ENCODE measurements at regions not wholly inside any gene's neighbourhood (a gene's known extent, or its start where the extent isn't known, plus 50 kb on each side); places are given as distances from the start of the nearest gene placed in this dataset.

DNA sequence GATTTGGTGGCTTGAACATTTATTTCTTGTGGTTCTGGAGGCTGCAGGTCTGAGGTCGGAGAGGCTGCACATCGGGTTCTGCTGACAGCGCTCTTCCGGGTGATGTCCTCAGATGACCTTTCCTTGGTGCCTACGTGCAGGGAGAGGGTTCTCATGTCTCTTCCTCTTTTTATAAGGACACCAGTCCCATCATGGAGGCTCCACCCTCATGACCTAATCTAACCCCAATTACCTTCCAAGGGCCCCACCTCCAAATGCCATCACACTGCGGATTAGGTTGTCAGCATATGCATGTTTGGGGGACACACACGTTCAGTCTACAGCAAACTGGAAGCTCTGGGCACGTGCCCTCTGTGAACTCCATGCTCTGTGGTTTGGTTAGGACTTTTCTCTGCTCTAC is 338.6 kb downstream of the FGF9 start:
- H3K4me2 ChIP-seq (ENCODE audit: low read depth, low read length): no peak overlapping the region
- no peak overlapping the region for H3K4me3 ChIP-seq (ENCODE audit: insufficient read depth, low read depth, low read length)
- H3K23ac ChIP-seq (ENCODE audit: low read depth, low read length): no peak overlapping the region
- H3K4ac ChIP-seq (ENCODE audit: low read depth, low read length): no peak overlapping the region
- H2BK20ac ChIP-seq (ENCODE audit: low read depth, low read length): no peak overlapping the region
- no peaks in the 10 kb centered on the region for H3K36me3 ChIP-seq (ENCODE audit: control insufficient read depth, insufficient read depth, low read length)
- no peak overlapping the region for H4K91ac ChIP-seq (ENCODE audit: insufficient read depth, low read depth, low read length)
- BruUV-seq (replicated peaks): no TSS peak
- ATAC-seq (ENCODE audit: low read depth): no peak
- no peak overlapping the region for H2BK120ac ChIP-seq (ENCODE audit: low read depth, low read length)
- intact Hi-C loops (cut with micrococcal nuclease): no loop called here
- H3K18ac ChIP-seq (ENCODE audit: low read depth, low read length): no peak overlapping the region
- TF ChIP-seq POLR2A (IDR thresholded peaks at IDR 0.05; ENCODE audit: low read depth, low read length) (no peak), BHLHE40 (IDR thresholded peaks at IDR 0.05; ENCODE audit: low read depth, low read length) (no peak), RAD21 (IDR thresholded peaks at IDR 0.05; ENCODE audit: low read length) (no peak), NFE2L2 (IDR thresholded peaks at IDR 0.05; ENCODE audit: low read depth, low read length) (no peak), MAZ (IDR thresholded peaks at IDR 0.05; ENCODE audit: borderline replicate concordance, low read depth, low read length) (no peak), MAFK (IDR thresholded peaks at IDR 0.05; ENCODE audit: low read depth, low read length) (no peak), RCOR1 (IDR thresholded peaks at IDR 0.05; ENCODE audit: insufficient replicate concordance, low read length) (no peak), RFX5 (IDR thresholded peaks at IDR 0.05; ENCODE audit: low read depth, low read length) (no peak), CEBPB (IDR thresholded peaks at IDR 0.05; ENCODE audit: low read depth, low read length) (no peak), FOS (IDR thresholded peaks at IDR 0.05; ENCODE audit: low read depth, low read length) (no peak), MXI1 (IDR thresholded peaks at IDR 0.05; ENCODE audit: borderline replicate concordance, low read depth, low read length) (no peak), SMC3 (IDR thresholded peaks at IDR 0.05; ENCODE audit: low read depth, low read length) (no peak)
- TF ChIP-seq, protein P1, sequence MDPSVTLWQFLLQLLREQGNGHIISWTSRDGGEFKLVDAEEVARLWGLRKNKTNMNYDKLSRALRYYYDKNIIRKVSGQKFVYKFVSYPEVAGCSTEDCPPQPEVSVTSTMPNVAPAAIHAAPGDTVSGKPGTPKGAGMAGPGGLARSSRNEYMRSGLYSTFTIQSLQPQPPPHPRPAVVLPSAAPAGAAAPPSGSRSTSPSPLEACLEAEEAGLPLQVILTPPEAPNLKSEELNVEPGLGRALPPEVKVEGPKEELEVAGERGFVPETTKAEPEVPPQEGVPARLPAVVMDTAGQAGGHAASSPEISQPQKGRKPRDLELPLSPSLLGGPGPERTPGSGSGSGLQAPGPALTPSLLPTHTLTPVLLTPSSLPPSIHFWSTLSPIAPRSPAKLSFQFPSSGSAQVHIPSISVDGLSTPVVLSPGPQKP (IDR thresholded peaks at IDR 0.05; ENCODE audit: borderline replicate concordance, low read depth, low read length): no peak
- TF ChIP-seq, protein P2, sequence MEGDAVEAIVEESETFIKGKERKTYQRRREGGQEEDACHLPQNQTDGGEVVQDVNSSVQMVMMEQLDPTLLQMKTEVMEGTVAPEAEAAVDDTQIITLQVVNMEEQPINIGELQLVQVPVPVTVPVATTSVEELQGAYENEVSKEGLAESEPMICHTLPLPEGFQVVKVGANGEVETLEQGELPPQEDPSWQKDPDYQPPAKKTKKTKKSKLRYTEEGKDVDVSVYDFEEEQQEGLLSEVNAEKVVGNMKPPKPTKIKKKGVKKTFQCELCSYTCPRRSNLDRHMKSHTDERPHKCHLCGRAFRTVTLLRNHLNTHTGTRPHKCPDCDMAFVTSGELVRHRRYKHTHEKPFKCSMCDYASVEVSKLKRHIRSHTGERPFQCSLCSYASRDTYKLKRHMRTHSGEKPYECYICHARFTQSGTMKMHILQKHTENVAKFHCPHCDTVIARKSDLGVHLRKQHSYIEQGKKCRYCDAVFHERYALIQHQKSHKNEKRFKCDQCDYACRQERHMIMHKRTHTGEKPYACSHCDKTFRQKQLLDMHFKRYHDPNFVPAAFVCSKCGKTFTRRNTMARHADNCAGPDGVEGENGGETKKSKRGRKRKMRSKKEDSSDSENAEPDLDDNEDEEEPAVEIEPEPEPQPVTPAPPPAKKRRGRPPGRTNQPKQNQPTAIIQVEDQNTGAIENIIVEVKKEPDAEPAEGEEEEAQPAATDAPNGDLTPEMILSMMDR (conservative IDR thresholded peaks at IDR 0.05; ENCODE audit: low read depth, low read length): no peak
- TF ChIP-seq, protein P3, sequence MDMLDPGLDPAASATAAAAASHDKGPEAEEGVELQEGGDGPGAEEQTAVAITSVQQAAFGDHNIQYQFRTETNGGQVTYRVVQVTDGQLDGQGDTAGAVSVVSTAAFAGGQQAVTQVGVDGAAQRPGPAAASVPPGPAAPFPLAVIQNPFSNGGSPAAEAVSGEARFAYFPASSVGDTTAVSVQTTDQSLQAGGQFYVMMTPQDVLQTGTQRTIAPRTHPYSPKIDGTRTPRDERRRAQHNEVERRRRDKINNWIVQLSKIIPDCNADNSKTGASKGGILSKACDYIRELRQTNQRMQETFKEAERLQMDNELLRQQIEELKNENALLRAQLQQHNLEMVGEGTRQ (IDR thresholded peaks at IDR 0.05; ENCODE audit: low read depth, low read length): no peak
- H3K56ac ChIP-seq (ENCODE audit: extremely low read depth, insufficient read depth, low read length): no peak overlapping the region
- H4K5ac ChIP-seq (ENCODE audit: low read depth, low read length): no peak overlapping the region
- H4K8ac ChIP-seq (ENCODE audit: low read depth in 2 of 2, low read length in 2 of 2): no peak overlapping the region
- ChIA-PET POLR2A (ENCODE audit: unreplicated experiment) (interaction anchor here (0.6 kb wide), 1 partner anchor 304 kb away, joined by 4 read pairs; no protein-coding TSS in a partner anchor), CTCF (no interaction called here)
- H2AFZ ChIP-seq (replicated peaks; ENCODE audit: low read length, poor library complexity): no peak overlapping the region
- in situ Hi-C loops (cut with MboI; ENCODE audit: low sequenced_read_pairs): no loop called here
- DNase-seq: no peak
- no peaks in the 10 kb centered on the region for H3K27me3 ChIP-seq (ENCODE audit: control insufficient read depth, insufficient read depth, low read length)
- no peaks in the 10 kb centered on the region for H4K20me1 ChIP-seq (ENCODE audit: insufficient read depth, low read length)
- H2BK15ac ChIP-seq (ENCODE audit: low read depth, low read length): no peak overlapping the region
- no peak overlapping the region for H2BK5ac ChIP-seq (ENCODE audit: low read depth, low read length, poor library complexity, severe bottlenecking)
- no peak overlapping the region for H2AK9ac ChIP-seq (replicated peaks; ENCODE audit: low read depth, low read length, poor library complexity)
- no peak overlapping the region for H2AK5ac ChIP-seq (ENCODE audit: low read depth, low read length)
- dilution Hi-C loops (cut with HindIII; ENCODE audit: low sequenced_read_pairs, unreplicated experiment): no loop called here
- no peaks in the 10 kb centered on the region for H3K9me1 ChIP-seq (ENCODE audit: insufficient read depth, low read length)
- H3K14ac ChIP-seq (replicated peaks; ENCODE audit: low read depth, low read length): no peak overlapping the region
- H3K4me1 ChIP-seq (ENCODE audit: control insufficient read depth, insufficient read depth, low read length): no peaks in the 10 kb centered on the region; the same call in 1 of the 2 replicates
- H3K9ac ChIP-seq (ENCODE audit: low read depth, low read length): no peak overlapping the region
- H3K79me1 ChIP-seq (ENCODE audit: low read depth in 1 of 2, low read length in 2 of 2): no peaks in the 10 kb centered on the region
- H3K27ac ChIP-seq (ENCODE audit: insufficient read depth, low read length): no peak overlapping the region
- peaks cover 4% of the 10 kb centered on the region for H3K9me3 ChIP-seq (ENCODE audit: control insufficient read depth, insufficient read depth, low read length)
- 60% methylated on average over 1 of the region's 8 CpGs; no CpG with 5 or more reads in 1 of the 2 experiments for WGBS, 2 experiments (ENCODE audit: extremely low coverage in 2 of 2, insufficient read length in 1 of 2)
